ENCODE measurements at regions not wholly inside any gene's neighbourhood (a gene's known extent, or its start where the extent isn't known, plus 50 kb on each side); places are given as distances from the start of the nearest gene placed in this dataset.

- TF ChIP-seq, protein P1, sequence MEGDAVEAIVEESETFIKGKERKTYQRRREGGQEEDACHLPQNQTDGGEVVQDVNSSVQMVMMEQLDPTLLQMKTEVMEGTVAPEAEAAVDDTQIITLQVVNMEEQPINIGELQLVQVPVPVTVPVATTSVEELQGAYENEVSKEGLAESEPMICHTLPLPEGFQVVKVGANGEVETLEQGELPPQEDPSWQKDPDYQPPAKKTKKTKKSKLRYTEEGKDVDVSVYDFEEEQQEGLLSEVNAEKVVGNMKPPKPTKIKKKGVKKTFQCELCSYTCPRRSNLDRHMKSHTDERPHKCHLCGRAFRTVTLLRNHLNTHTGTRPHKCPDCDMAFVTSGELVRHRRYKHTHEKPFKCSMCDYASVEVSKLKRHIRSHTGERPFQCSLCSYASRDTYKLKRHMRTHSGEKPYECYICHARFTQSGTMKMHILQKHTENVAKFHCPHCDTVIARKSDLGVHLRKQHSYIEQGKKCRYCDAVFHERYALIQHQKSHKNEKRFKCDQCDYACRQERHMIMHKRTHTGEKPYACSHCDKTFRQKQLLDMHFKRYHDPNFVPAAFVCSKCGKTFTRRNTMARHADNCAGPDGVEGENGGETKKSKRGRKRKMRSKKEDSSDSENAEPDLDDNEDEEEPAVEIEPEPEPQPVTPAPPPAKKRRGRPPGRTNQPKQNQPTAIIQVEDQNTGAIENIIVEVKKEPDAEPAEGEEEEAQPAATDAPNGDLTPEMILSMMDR (IDR thresholded peaks at IDR 0.05; ENCODE audit: insufficient read depth, low read length, poor library complexity, severe bottlenecking), result no peak
- Histone ChIP-seq H3K4me3 (ENCODE audit: low read depth, low read length) (no peak overlapping the region), H3K36me3 (ENCODE audit: control insufficient read depth, insufficient read depth, low read length) (no peaks in the 10 kb centered on the region), H3K27me3 (ENCODE audit: control insufficient read depth, insufficient read depth, low read length) (no peaks in the 10 kb centered on the region)
- no peak for DNase-seq (ENCODE audit: low read depth)
These were observed 132.6 kb downstream of the OLFM4 start for GRCh38 chr13:53161251-53161650.

- no peak for DNase-seq (ENCODE audit: low read depth)
- H3K27me3 ChIP-seq (ENCODE audit: control insufficient read depth, insufficient read depth, low read length), result no peaks in the 10 kb centered on the region
- TF ChIP-seq, protein P1 (IDR thresholded peaks at IDR 0.05; ENCODE audit: insufficient read depth, low read length, poor library complexity, severe bottlenecking), result no peak
- H3K36me3 ChIP-seq (ENCODE audit: control insufficient read depth, insufficient read depth, low read length), result no peaks in the 10 kb centered on the region
- H3K4me3 ChIP-seq (ENCODE audit: low read depth, low read length), result no peak overlapping the region
These were observed 136.6 kb downstream of the OLFM4 start for GRCh38 chr13:53165261-53165660.

DNA sequence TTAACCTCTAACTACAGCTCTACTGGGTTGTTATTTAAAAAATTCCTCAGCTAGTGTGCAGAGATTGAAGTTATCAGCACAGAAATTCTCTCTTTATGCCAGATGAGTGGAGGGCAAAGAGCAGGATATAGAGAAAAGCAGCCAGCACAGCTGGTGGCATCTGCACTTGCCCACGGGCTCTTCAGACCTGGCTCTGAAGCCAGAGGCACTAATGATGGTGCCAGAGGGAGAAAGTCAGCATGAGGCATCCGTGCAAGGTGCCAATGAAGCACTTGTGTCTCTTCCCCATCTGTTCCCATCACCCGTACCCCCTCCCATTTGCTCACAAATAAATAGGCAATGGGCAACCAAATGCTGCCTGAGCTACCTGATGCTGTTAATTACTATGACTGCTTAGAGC is 138.9 kb downstream of the OLFM4 start:
- Histone ChIP-seq H3K27me3 (ENCODE audit: control insufficient read depth, insufficient read depth, low read length) (no peaks in the 10 kb centered on the region), H3K4me3 (ENCODE audit: low read depth, low read length) (no peak overlapping the region), H3K36me3 (ENCODE audit: control insufficient read depth, insufficient read depth, low read length) (no peaks in the 10 kb centered on the region)
- TF ChIP-seq, protein P1 (IDR thresholded peaks at IDR 0.05; ENCODE audit: insufficient read depth, low read length, poor library complexity, severe bottlenecking), result no peak
- DNase-seq (ENCODE audit: low read depth), result no peak

DNA sequence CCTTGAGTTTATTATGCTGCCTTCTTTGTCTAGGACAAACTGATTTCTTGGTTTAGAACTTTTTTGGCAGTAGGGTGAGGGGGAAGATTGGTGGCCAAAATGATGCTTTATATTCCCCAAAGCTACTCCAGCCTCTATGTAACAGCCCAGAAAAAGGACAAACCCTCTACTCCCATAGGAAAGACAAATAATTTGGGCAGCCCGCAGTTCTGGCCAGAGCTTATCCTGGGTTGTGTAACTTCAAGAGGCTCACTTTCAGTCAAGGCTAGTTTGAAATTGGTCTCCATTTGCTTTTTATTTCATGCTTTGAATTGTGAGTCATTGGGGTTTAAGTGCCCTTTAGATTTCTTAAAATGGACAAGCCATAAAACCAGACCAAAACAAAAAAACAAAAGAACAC is 142.3 kb downstream of the OLFM4 start:
- no peak overlapping the region for H3K4me3 ChIP-seq (ENCODE audit: low read depth, low read length)
- TF ChIP-seq, protein P1 (IDR thresholded peaks at IDR 0.05; ENCODE audit: insufficient read depth, low read length, poor library complexity, severe bottlenecking), result no peak
- H3K36me3 ChIP-seq (ENCODE audit: control insufficient read depth, insufficient read depth, low read length), result no peaks in the 10 kb centered on the region
- no peaks in the 10 kb centered on the region for H3K27me3 ChIP-seq (ENCODE audit: control insufficient read depth, insufficient read depth, low read length)
- no peak for DNase-seq (ENCODE audit: low read depth)

GRCh38 chr13:53174545-53174944 is 145.9 kb downstream of the OLFM4 start:
- no peaks in the 10 kb centered on the region for H3K27me3 ChIP-seq (ENCODE audit: control insufficient read depth, insufficient read depth, low read length)

DNA sequence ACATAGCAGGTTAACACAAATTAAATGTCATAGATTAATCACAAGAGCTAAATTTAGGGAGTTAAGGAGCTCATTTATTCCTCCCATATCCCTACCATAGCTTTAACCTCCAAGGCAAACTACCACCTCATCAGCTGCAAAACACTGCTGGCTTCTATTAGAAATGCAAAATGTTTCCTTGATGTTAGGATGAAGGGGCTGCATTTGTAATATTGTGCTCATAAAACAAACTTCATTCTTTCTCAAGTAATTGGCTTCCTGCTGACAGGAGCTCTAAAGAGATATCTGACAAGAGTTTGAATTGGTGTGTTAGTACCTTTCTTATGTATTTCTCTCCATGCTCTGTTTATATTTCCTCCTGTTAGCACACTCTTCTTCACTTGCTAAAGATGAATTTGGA is 152.1 kb downstream of the OLFM4 start:
- Histone ChIP-seq H3K36me3 (ENCODE audit: control insufficient read depth, insufficient read depth, low read length) (no peaks in the 10 kb centered on the region), H3K27me3 (ENCODE audit: control insufficient read depth, insufficient read depth, low read length) (no peaks in the 10 kb centered on the region)
- TF ChIP-seq, protein P1 (IDR thresholded peaks at IDR 0.05; ENCODE audit: insufficient read depth, low read length, poor library complexity, severe bottlenecking), result no peak

More at GRCh38 chr13:53174545-53174944, 145.9 kb downstream of the OLFM4 start:
- Histone ChIP-seq H3K4me3 (ENCODE audit: low read depth, low read length) (no peak overlapping the region), H3K36me3 (ENCODE audit: control insufficient read depth, insufficient read depth, low read length) (no peaks in the 10 kb centered on the region)
- TF ChIP-seq, protein P1 (IDR thresholded peaks at IDR 0.05; ENCODE audit: insufficient read depth, low read length, poor library complexity, severe bottlenecking), result no peak
- DNase-seq (ENCODE audit: low read depth), result no peak

More for the DNA sequence above, 152.1 kb downstream of the OLFM4 start:
- no peak overlapping the region for H3K4me3 ChIP-seq (ENCODE audit: low read depth, low read length)
- no peak for DNase-seq (ENCODE audit: low read depth)
